Aorta (tissue), 5 donors: ENCODE measurements at regions not wholly inside any gene's neighbourhood (a gene's known extent, or its start where the extent isn't known, plus 50 kb on each side); places are given as distances from the start of the nearest gene placed in this dataset.
"Not testable (repeated sequence)": the region's sequence is repeated elsewhere in the genome, so short reads cannot be mapped to it uniquely, and the experiment has no call there.

Source experiments
- ATAC-seq: fragments of 200-7000 bp; cut with Tn5 transposase; one replicate; pipeline ENCODE4 v1.9.1; 2022; ENCODE audit warnings: moderate library complexity; ENCODE audit not compliant: low FRiP score
- DNase-seq, 2 donors: peaks; one replicate each; pipeline ENCODE4 v3.0.0-alpha.2; 2020
- H3K27ac ChIP-seq, 2 donors: one replicate each; pipeline ENCODE4 v1.5.1; 2013; ENCODE audit warnings: low read length in 2 of 2, mild to moderate bottlenecking in 2 of 2, moderate library complexity in 2 of 2, control low read depth in 1 of 2, inconsistent platforms in 1 of 2, low read depth in 1 of 2
- H3K27me3 ChIP-seq, 2 donors: one replicate each; pipeline ENCODE4 v1.6.1; 2013; ENCODE audit warnings: control low read depth in 1 of 2, low read length in 1 of 2, mild to moderate bottlenecking in 1 of 2, moderate library complexity in 1 of 2; ENCODE audit not compliant: insufficient read depth in 2 of 2, control insufficient read depth in 1 of 2
- H3K36me3 ChIP-seq, 2 donors: one replicate each; pipeline ENCODE4 v1.6.1; 2013; ENCODE audit warnings: control low read depth in 1 of 2, low read length in 1 of 2, mild to moderate bottlenecking in 1 of 2; ENCODE audit not compliant: insufficient read depth in 2 of 2, control insufficient read depth in 1 of 2
- H3K4me1 ChIP-seq, 2 donors: one replicate each; pipeline ENCODE4 v1.6.1; 2013; ENCODE audit warnings: low read length in 2 of 2, control low read depth in 1 of 2, mild to moderate bottlenecking in 1 of 2, moderate library complexity in 1 of 2; ENCODE audit not compliant: insufficient read depth in 2 of 2, control insufficient read depth in 1 of 2
- H3K4me3 ChIP-seq, 2 donors: one replicate each; pipeline ENCODE4 v1.5.1; 2013; ENCODE audit warnings: low read length in 2 of 2, control low read depth in 1 of 2, mild to moderate bottlenecking in 1 of 2
- H3K9me3 ChIP-seq: one replicate; pipeline ENCODE4 v1.6.1; 2013; ENCODE audit warnings: mild to moderate bottlenecking, low read length; ENCODE audit not compliant: control insufficient read depth
- WGBS, 2 donors: extraction: QIAGEN DNeasy Blood & Tissue Kit; methylation state at CpG; one replicate each; pipeline ENCODE4 v1.1.7; 2013; 5-methylcytosine and 5-hydroxymethylcytosine counted together
- intact Hi-C, 2 donors: fragments of 100-400 bp; cut with DNase I; formaldehyde crosslinking; loops; one replicate each; pipeline versions ENCODE4 v1.14.2 to v1.15.0; 2022
- donor health status: healthy with polysubstance abuse.
- donor health status: Bipolar disorder and iron deficiency.
- donor health status: DM: no; HTN: no; CAD: no.
- donor health status: DM: no; HTN: no; CAD: no.
- donor health status: DM: yes; HTN: yes; CAD: no.

GRCh38 chr5:86709157-86709881 is 91.6 kb downstream of the COX7C start:
- Histone ChIP-seq H3K36me3 (no peaks in the 10 kb centered on the region), H3K27ac (no peak overlapping the region), H3K9me3 (no peaks in the 10 kb centered on the region), H3K4me3 (no peak overlapping the region), H3K27me3 (no peaks in the 10 kb centered on the region), H3K4me1 (no peaks in the 10 kb centered on the region)
- no peak for DNase-seq
- intact Hi-C loops: no loop called here
- 13 to 26% methylated on average over 1 of the region's 1 CpG for WGBS, 2 donors
- no peak for ATAC-seq

- no peaks in the 10 kb centered on the region for H3K9me3 ChIP-seq
- no peaks in the 10 kb centered on the region for H3K4me1 ChIP-seq
- no peaks in the 10 kb centered on the region for H3K36me3 ChIP-seq
- H3K27me3 ChIP-seq: no peaks in the 10 kb centered on the region
- WGBS, 2 donors: 79% methylated on average over 2 of the region's 2 CpGs
- intact Hi-C loops: no loop called here
- H3K27ac ChIP-seq: no peak overlapping the region
- H3K4me3 ChIP-seq: no peak overlapping the region
- DNase-seq (no peak), ATAC-seq (no peak)
Observed at GRCh38 chr5:86716121-86716520, 98.4 kb downstream of the COX7C start.

- WGBS, 2 donors: 91% methylated on average over 17 to 20 of the region's 20 CpGs
- H3K4me1 ChIP-seq, intact Hi-C loops, DNase-seq, H3K27me3 ChIP-seq, H3K4me3 ChIP-seq, H3K9me3 ChIP-seq, H3K27ac ChIP-seq, ATAC-seq, H3K36me3 ChIP-seq: not testable (repeated sequence)
Observed at GRCh38 chr5:86731319-86732117, 113.8 kb downstream of the COX7C start.

- H3K36me3 ChIP-seq: no peaks in the 10 kb centered on the region
- no peak overlapping the region for H3K27ac ChIP-seq
- H3K4me1 ChIP-seq: no peaks in the 10 kb centered on the region
- intact Hi-C loops: no loop called here
- no peak overlapping the region for H3K4me3 ChIP-seq
- no peak for DNase-seq
- ATAC-seq: no peak
- no peaks in the 10 kb centered on the region for H3K27me3 ChIP-seq
- WGBS, 2 donors: 84 to 87% methylated on average over 2 of the region's 2 CpGs
- H3K9me3 ChIP-seq: peaks cover 11% of the 10 kb centered on the region
Observed at GRCh38 chr5:86735370-86735769, 117.6 kb downstream of the COX7C start.

- DNase-seq (no peak), ATAC-seq (no peak)
- Histone ChIP-seq H3K36me3 (no peaks in the 10 kb centered on the region), H3K27me3 (peaks cover 0 to 2% of the 10 kb centered on the region in 2 donors), H3K4me1 (no peaks in the 10 kb centered on the region), H3K27ac (no peak overlapping the region), H3K4me3 (no peak overlapping the region), H3K9me3 (peaks cover 11% of the 10 kb centered on the region)
- intact Hi-C loops: no loop called here
- 75% methylated on average over 1 of the region's 1 CpG for WGBS, 2 donors
Observed at GRCh38 chr5:86737579-86737978, 119.8 kb downstream of the COX7C start.

- DNase-seq (no peak), ATAC-seq (no peak)
- Histone ChIP-seq H3K4me1 (no peaks in the 10 kb centered on the region), H3K36me3 (no peaks in the 10 kb centered on the region), H3K27me3 (no peaks in the 10 kb centered on the region), H3K9me3 (no peaks in the 10 kb centered on the region), H3K4me3 (no peak overlapping the region), H3K27ac (no peak overlapping the region)
- intact Hi-C loops: no loop called here
- 70 to 83% methylated on average over 3 of the region's 3 CpGs for WGBS, 2 donors
Observed at GRCh38 chr5:86748538-86749105, 130.9 kb downstream of the COX7C start.

- intact Hi-C loops: no loop called here
- Histone ChIP-seq H3K4me3 (no peak overlapping the region), H3K9me3 (no peaks in the 10 kb centered on the region), H3K36me3 (no peaks in the 10 kb centered on the region), H3K27ac (no peak overlapping the region), H3K27me3 (no peaks in the 10 kb centered on the region), H3K4me1 (no peaks in the 10 kb centered on the region)
- ATAC-seq (no peak), DNase-seq (no peak)
Observed at GRCh38 chr5:86749841-86750240, 132.1 kb downstream of the COX7C start.

- no peaks in the 10 kb centered on the region for H3K27me3 ChIP-seq
- WGBS, 2 donors: 99 to 100% methylated on average over 1 of the region's 1 CpG
- no peaks in the 10 kb centered on the region for H3K9me3 ChIP-seq
- H3K4me3 ChIP-seq: no peak overlapping the region
- no peaks in the 10 kb centered on the region for H3K4me1 ChIP-seq
- ATAC-seq (no peak), DNase-seq (no peak)
- intact Hi-C loops: no loop called here
- no peaks in the 10 kb centered on the region for H3K36me3 ChIP-seq
- no peak overlapping the region for H3K27ac ChIP-seq
Observed at GRCh38 chr5:86756839-86757238, 139.1 kb downstream of the COX7C start.

GRCh38 chr5:86757824-86758223 is 140.1 kb downstream of the COX7C start:
- Histone ChIP-seq H3K27me3 (no peaks in the 10 kb centered on the region), H3K4me3 (no peak overlapping the region), H3K36me3 (no peaks in the 10 kb centered on the region), H3K4me1 (no peaks in the 10 kb centered on the region), H3K9me3 (no peaks in the 10 kb centered on the region), H3K27ac (no peak overlapping the region)
- intact Hi-C loops: no loop called here
- DNase-seq: no peak
- WGBS, 2 donors: 44 to 47% methylated on average over 5 of the region's 5 CpGs
- no peak for ATAC-seq
